ENCODE measurements at regions not wholly inside any gene's neighbourhood (a gene's known extent, or its start where the extent isn't known, plus 50 kb on each side); places are given as distances from the start of the nearest gene placed in this dataset.

- Histone ChIP-seq H3K4me1 (no peaks in the 10 kb centered on the region), H3K4me3 (ENCODE audit: low read depth, low read length) (no peak overlapping the region), H3K9me3 (no peaks in the 10 kb centered on the region), H3K27me3 (replicated peaks; ENCODE audit: control insufficient read depth, insufficient read depth, low read length) (no peaks in the 10 kb centered on the region), H3K36me3 (ENCODE audit: control insufficient read depth, insufficient read depth, low read length) (no peaks in the 10 kb centered on the region)
- no peaks in the 10 kb centered on the region for H3K36me3 Mint-ChIP-seq (ENCODE audit: insufficient read depth, unreplicated experiment)
- no peak overlapping the region for H3K27ac Mint-ChIP-seq (ENCODE audit: unreplicated experiment)
- DNase-seq: no peak
- H3K4me1 Mint-ChIP-seq (ENCODE audit: low read depth, unreplicated experiment): no peaks in the 10 kb centered on the region
- intact Hi-C loops (cut with micrococcal nuclease; ENCODE audit: unreplicated experiment): no loop called here
- POLR2A ChIA-PET: no interaction called here
- no peaks in the 10 kb centered on the region for H3K9me3 Mint-ChIP-seq (ENCODE audit: unreplicated experiment)
- BruUV-seq (replicated peaks): no TSS peak
- CTCF ChIA-PET: no interaction called here
- no peak for TF ChIP-seq CTCF (IDR thresholded peaks at IDR 0.05; ENCODE audit: insufficient read depth in 1 of 2, low read depth in 1 of 2, low read length in 1 of 2, severe bottlenecking in 1 of 2, unreplicated experiment in 1 of 2)
- no peak overlapping the region for H3K4me3 Mint-ChIP-seq (ENCODE audit: unreplicated experiment)
- H3K27me3 Mint-ChIP-seq (ENCODE audit: insufficient read depth, unreplicated experiment): peaks cover 11% of the 10 kb centered on the region
Measured at GRCh38 chr9:118990949-118991348, 378.3 kb downstream of the BRINP1 start.

- no peaks in the 10 kb centered on the region for H3K27me3 ChIP-seq (replicated peaks; ENCODE audit: control insufficient read depth, insufficient read depth, low read length)
- H3K27ac Mint-ChIP-seq (ENCODE audit: unreplicated experiment): no peak overlapping the region
- CTCF ChIA-PET: no interaction called here
- H3K4me1 ChIP-seq: no peaks in the 10 kb centered on the region
- H3K36me3 ChIP-seq (ENCODE audit: control insufficient read depth, insufficient read depth, low read length): no peaks in the 10 kb centered on the region
- POLR2A ChIA-PET: no interaction called here
- H3K36me3 Mint-ChIP-seq (ENCODE audit: insufficient read depth, unreplicated experiment): no peaks in the 10 kb centered on the region
- peaks cover 11% of the 10 kb centered on the region for H3K27me3 Mint-ChIP-seq (ENCODE audit: insufficient read depth, unreplicated experiment)
- H3K4me3 Mint-ChIP-seq (ENCODE audit: unreplicated experiment): no peak overlapping the region
- no peaks in the 10 kb centered on the region for H3K4me1 Mint-ChIP-seq (ENCODE audit: low read depth, unreplicated experiment)
- H3K9me3 Mint-ChIP-seq (ENCODE audit: unreplicated experiment): no peaks in the 10 kb centered on the region
- DNase-seq: no peak
- H3K9me3 ChIP-seq: no peaks in the 10 kb centered on the region
- TF ChIP-seq CTCF (IDR thresholded peaks at IDR 0.05; ENCODE audit: insufficient read depth in 1 of 2, low read depth in 1 of 2, low read length in 1 of 2, severe bottlenecking in 1 of 2, unreplicated experiment in 1 of 2): no peak
- intact Hi-C loops (cut with micrococcal nuclease; ENCODE audit: unreplicated experiment): no loop called here
- BruUV-seq (replicated peaks): no TSS peak
- H3K4me3 ChIP-seq (ENCODE audit: low read depth, low read length): no peak overlapping the region
Measured at GRCh38 chr9:118991366-118992285, 377.6 kb downstream of the BRINP1 start.

- no TSS peak for BruUV-seq (replicated peaks)
- no peaks in the 10 kb centered on the region for H3K4me1 Mint-ChIP-seq (ENCODE audit: low read depth, unreplicated experiment)
- H3K36me3 Mint-ChIP-seq (ENCODE audit: insufficient read depth, unreplicated experiment): no peaks in the 10 kb centered on the region
Measured at GRCh38 chr9:118992813-118993794, 376.1 kb downstream of the BRINP1 start.

More at GRCh38 chr9:118992813-118993794, 376.1 kb downstream of the BRINP1 start:
- Mint-ChIP-seq H3K27me3 (ENCODE audit: insufficient read depth, unreplicated experiment) (peaks cover 11% of the 10 kb centered on the region), H3K9me3 (ENCODE audit: unreplicated experiment) (no peaks in the 10 kb centered on the region), H3K4me3 (ENCODE audit: unreplicated experiment) (no peak overlapping the region), H3K27ac (ENCODE audit: unreplicated experiment) (no peak overlapping the region)
- TF ChIP-seq CTCF (IDR thresholded peaks at IDR 0.05; ENCODE audit: insufficient read depth in 1 of 2, low read depth in 1 of 2, low read length in 1 of 2, severe bottlenecking in 1 of 2, unreplicated experiment in 1 of 2): no peak
- ChIA-PET CTCF (no interaction called here), POLR2A (no interaction called here)
- intact Hi-C loops (cut with micrococcal nuclease; ENCODE audit: unreplicated experiment): no loop called here
- Histone ChIP-seq H3K4me3 (ENCODE audit: low read depth, low read length) (no peak overlapping the region), H3K36me3 (ENCODE audit: control insufficient read depth, insufficient read depth, low read length) (no peaks in the 10 kb centered on the region), H3K27me3 (replicated peaks; ENCODE audit: control insufficient read depth, insufficient read depth, low read length) (no peaks in the 10 kb centered on the region), H3K4me1 (no peaks in the 10 kb centered on the region), H3K9me3 (no peaks in the 10 kb centered on the region; the same call in 1 of the 2 replicates)
- no peak for DNase-seq

Measured in Caco-2 (cell line).